SKM-1 treated with dmso at 0.1 percent for 144 hours (cell line): ENCODE measurements at regions not wholly inside any gene's neighbourhood (a gene's known extent, or its start where the extent isn't known, plus 50 kb on each side); places are given as distances from the start of the nearest gene placed in this dataset.

Experiments used
- DNase-seq: peaks from one replicate; lab custom pipeline; 2025; ENCODE audit not compliant: unreplicated experiment; lab: John Stamatoyannopoulos, UW

DNA sequence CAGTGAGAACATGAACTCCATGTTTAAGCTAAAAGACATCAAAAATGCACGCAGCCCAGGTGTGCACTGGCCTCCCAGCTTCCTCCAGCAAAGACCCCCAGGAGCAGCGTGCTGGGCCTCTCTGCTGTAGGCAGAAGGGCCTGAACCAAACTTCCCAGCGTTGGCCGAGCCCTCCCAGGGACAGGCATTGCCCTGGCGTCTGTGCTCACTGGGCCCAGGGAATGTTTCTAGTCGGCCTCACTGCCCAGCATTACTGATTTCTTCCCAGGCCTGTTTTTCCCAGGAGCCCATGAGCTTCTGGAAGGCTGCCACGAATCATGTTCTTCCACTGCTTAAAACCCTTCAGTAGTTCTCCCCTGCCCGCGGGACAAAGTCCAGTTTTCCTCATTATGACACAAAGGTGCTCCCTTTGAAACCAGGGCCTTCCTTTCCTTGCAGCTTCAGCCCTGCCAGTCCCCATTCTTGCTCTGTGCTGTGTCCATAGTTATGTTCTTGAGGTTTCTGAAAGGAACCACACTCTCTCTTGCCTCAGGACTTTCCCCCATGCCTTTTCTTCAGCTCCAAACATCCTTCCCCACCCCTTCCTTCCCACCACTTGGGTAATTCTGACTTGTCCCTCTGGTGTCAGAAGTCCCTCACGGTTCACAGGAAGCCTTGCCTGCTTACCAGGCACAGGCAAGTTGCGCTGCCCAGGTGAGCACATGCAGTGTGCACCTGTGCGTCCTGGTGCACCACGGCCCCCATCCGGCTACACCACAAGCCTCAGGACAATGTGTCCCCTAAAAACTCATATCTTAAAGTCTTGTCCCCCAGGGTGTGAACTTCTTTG lies 93.4 kb upstream of the ENPP6 start:
- DNase-seq = no peak

DNA sequence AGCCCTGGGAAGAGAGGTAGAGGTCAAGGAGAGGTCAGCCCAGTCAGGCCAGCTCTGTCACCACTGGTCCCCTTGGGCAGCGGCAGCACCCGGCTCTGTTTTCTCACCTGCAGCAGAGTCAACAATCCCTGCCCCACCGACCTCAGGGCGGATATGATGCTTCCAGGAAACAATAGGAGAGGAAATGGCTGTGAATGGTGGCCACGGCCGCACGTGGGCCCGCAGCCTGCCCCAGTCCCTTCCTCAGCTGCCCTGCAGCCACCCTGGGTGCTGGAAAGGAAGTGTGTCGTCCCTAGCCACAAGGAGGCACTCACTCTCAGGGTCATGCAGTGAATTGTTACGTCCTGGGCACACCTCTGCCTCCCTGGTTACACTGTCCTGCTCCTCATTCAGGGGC lies 92.5 kb upstream of the ENPP6 start:
- DNase-seq = peak; percentile 39

DNA sequence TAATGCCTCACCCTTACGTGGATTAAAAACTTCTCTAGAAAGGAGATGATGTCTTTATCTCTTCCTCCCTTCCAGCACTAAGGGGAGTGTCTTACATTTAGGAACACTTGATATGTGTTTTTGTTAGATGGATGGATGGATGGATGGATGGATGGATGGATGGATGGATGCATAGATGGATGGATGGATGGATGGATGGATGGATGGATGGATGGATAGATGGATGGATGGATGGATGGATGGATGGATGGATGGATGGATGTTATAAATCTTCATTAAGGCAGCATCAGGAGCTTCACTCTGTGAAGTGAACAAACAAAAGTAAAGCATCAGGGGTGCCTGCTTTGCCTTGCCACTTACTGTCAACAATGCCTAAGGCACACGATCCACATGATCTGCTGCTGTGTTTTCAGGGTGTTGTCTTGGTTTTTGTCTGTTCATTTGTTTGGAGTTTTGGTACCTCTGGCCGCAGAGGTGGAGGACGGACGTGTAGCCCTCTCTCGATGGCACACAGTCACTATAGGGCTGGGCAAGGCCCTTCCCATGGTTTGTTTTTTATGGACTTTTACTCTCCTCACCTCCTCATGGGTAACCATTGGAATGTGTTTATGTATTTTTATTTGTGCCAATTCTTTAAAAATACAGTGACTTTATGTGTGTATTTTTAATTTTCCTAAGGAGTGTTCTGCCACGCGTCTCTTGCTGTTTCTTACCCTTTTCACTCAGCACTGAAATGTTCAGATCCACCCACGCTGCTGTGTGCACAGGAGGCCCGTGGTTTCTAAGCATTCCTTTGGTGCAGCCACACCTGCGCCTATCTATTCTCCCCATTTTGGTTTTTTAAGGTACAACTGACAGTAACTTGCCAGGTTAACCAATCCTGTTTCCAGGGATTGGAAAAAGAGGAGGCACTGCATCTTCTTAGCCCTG lies 91.8 kb upstream of the ENPP6 start:
- no peak for DNase-seq

DNA sequence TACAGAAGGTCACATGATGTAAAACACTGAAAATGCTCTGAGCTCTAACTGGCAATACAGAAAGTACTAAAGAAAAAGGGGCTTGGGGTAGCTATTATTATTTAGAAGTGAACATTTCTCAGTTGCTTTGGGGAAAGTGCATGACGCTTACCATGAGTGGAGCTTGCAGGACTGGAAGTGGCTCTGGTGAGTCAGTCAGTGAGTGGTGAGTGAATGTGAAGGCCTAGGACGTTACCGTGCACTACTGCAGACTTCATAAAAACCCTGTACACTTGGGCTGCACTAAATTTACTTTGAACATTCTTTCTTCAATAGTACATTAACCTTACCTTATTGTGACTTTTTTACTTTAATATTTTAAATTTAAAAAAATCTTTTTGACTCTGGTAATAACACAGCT lies 89.3 kb upstream of the ENPP6 start:
- DNase-seq = no peak

DNA sequence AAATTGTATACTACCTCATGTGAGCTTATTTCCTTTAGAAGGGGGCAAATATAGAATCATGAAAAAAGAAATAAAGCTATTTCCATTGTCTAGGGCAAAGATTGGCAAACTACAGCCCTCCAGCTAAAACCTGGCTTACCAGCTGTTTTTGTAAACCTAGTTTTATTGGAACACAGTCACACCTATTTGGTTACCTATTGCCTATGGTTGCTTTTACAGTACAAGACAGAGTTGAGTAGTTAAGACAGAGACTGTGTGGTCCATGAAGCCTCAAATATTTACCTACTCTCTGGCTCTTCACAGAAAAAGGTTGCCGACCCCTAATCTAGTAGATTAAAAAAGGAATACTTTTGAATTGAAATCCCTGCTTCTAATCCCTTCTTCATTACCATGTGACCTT lies 88.8 kb upstream of the ENPP6 start:
- no peak for DNase-seq

DNA sequence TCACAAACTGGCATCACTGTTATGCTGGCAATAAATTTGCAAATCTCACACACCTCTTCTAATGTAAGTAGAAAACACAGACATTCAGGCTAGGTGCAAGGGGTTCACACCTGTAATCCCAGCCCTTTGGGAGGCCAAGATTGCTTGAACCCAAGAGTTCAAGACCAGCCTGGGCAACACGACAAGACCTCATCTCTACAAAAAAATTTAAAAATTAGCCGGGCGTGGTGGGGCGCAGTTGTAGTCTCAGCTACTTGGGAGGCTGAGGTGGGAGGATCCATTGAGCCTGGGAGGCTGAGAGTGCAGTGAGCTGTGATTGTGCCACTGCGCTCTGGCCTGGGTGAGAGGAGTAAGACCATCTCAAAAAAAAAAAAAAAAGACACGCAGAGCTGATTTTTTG lies 83.1 kb upstream of the ENPP6 start:
- no peak for DNase-seq

DNA sequence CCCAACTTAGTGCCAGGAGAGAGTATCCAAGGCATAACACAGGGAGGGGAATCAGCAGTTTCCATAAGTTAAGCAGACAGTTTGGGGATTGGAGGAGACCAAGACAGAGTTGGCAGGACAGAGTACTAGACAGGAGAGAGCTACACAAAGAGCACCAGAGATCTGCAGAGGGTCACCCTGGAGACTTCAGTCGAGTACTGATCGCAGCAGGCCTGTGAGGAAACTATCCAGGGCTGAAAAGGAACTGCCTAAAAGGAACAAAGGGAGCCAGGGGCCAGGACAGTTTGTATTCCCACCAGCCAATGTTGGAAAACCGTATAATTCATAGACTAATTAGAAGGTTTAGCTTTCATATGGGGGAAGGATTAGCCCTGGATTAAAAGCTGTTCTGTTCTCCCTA lies 80.6 kb upstream of the ENPP6 start:
- no peak for DNase-seq

DNA sequence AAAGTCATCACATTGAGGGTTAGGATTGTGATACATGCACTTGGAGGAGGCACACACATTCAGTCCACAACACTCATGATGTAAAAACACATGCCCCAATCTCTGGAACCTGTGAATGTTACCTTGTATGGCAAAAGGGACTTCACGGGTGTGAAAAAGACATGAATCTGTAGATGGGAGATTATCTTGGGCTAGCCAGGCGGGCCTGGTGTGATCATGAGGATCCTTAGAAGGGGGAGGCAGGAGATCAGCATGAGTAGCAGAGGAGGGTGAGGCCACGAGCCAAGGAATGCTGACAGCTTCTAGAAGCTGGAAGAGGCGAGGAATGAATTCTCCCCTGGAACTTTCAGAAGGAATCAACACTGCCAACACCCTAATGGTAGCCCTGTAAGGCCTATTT lies 77.5 kb upstream of the ENPP6 start:
- DNase-seq = no peak

DNA sequence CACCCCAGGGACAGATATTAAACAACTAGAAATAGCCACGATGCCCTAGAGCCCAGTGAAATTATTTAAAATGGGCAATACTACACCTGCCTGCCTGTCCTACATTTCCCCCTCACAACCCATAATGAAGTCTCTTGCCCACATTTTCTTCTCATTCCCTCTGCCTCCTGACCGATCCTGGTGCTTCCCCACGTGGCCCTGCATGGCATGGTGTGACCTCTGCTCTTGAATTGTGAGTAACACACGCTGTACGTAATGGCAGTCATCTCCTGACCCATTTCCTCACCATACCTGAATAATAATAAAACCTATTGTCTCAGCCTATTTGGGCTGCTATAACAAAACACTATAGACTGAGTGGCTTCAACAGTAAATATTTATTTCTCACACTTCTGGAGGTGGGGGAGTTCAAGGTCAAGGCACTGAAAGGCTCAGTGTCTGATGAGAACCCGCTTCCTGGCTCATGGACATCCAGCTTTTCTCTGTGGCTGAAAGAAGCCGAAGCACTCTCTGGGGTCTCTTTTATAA lies 77.0 kb upstream of the ENPP6 start:
- DNase-seq = no peak

DNA sequence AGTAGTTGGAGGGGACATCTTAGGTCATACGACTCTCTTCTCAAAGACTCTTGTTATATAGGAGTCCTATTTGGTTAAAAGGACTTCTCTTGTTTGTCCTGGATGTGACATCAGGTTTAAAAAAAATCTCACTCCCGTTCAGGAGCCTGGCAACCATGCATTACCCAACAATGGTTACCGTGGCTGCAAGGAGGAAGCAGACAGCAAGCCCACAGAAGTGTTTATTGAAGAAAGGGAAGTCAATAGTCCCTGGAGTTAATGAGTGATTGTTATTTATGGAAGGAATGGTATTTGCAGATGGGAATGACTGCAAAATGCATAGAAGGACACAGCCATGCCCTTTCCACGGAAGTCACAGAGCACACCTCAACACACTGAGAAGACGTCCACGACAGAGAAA lies 75.9 kb upstream of the ENPP6 start:
- peak; percentile 95 for DNase-seq

DNA sequence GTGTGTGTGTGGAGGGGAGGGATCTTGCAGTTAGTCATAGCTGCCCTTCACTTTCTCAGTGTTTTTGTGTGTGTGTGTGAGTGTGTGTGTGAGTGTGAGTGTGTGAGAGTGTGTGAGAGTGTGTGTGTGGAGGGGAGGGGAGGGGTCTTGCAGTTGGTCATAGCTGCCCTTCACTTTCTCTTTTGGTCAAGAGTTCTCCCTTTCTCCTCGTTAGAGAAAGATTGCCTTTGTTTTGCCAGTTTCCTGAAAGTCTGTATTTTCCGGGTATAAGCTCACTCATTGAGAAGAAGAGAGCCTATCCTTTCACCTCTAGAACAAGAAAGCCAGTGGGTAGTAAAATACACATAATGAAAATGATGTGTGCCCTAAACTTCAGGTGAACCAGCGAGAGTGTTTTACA lies 75.2 kb upstream of the ENPP6 start:
- no peak for DNase-seq

DNA sequence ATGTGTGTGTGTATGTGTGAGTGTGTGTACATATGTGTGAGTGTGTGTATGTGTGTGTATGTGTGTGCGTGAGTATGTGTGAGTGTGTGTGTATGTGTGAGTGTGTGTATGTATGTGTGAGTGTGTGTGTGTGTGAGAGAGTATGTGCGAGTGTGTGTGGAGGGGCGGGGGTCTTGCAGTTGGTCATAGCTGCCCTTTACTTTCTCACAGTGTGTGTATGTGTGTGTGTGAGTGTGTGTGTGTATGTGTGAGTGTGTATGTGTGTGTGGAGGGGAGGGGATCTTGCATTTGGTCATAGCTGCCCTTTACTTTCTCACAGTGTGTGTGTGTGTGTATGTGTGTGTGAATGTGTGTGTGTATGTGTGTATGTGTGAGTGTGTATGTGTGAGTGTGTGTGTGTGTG lies 74.8 kb upstream of the ENPP6 start:
- DNase-seq = no peak

DNA sequence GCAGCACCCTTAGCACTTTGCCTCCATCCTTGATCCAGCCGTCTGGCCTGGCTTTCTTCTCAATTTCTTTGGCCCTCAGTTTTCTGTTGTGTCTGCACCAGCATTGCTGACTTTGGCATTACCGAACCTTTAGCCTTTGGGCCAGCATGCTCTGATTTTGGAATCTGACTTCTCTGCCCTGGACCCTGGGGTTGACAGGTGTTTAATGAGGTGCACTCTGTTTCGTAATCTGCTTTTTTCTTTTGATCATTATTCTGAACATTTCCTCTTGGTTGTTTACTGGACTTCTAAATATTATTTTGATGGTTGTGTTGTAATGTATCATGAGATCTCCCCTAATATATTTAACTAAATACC lies 71.5 kb upstream of the ENPP6 start:
- DNase-seq = no peak

DNA sequence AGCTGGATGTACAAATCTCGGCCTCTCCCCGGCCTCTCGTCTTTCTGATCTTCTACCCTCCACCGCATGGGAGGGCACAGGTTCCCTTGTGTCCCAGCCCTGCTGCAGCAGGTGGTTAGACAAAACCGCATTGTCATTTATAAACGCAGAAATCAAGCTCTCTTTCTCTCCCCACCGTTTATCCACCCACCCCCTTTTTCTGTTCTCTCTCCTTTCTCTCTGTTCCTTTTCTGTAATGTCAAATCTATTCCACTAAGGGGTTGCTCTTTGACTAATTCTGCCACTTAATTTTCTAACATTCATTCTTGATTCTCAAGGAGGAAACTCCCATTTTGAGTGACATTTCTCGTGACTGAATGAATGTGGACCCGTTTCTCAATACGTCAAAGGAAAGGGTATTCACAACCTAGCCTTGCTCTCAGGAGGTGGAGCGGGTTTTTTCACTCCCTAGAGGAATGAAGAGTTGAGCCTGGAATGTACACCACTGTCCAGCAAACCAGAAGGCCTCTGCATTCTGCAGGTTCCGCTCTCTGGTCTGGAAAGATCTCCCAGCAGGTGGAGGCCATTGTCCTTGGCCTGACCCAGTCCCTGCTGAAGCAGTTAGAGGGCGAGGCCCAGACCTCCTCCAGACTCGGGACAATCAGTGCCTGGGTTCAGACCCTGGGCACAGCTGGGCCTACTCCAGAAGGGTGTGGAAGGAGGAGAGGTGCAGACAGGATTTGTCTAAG lies 70.9 kb upstream of the ENPP6 start:
- DNase-seq = no peak

DNA sequence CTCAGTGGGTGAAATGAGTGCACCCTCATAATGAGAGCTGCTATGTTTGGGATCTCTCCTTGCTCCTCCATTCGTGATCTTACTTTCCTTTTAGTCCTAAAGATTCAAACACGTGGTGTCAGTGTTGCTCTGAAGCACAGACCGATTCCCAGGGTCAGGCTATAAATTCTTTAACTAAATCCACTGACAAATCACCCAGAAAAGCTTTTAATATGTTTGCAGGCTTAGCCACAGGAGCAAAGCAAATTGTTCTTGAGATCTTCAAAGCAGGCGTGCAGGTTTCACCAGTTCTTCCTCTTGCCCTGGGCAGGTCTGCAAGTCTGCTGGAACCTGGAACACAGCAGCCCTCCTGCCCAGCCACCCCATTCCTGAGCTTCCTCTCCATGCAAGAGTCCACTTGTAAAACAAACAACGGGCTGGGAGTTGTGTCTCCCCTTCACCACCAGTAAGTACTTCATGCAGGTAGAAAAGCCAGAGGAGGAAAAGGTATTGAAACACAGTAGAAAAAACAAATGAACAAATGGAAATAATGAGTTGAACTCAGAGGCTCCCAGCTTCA lies 70.1 kb upstream of the ENPP6 start:
- DNase-seq = no peak

DNA sequence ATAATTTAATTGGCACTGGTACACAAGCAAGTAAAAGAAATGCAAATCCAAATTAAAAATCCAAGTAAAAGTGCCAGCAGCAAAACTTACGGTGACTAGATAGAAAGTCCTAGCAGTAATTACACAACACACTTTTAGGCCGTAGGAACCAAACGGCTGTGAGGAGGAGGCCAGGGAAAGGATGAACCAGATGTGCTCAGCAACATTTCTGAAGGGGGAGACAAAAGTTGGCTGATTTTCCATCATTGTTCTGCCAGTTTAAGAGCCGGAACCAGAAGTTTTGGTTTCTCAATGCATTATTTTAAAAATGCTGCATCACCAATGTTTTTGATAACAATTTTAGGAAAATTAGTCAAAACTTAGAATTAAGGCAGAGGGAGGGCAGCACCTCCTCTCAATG lies 68.7 kb upstream of the ENPP6 start:
- DNase-seq = no peak

DNA sequence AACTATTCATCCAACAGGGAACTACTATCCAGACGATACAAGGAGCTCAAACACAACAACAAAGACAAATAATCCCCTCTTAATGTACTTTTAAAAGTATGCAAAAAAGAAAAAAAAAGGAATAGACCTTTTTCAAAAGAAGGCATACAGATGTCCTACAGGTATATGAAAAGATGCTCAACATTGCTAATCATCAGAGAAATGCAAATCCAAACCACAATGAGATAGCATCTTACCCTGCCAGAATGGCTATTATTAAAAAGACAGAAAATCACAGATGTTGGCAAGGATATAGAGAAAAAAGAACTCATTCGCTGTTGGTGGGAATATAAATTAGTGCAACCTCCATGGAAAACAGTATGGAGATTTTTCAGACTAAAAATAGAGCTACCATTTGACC lies 67.1 kb upstream of the ENPP6 start:
- no peak for DNase-seq

DNA sequence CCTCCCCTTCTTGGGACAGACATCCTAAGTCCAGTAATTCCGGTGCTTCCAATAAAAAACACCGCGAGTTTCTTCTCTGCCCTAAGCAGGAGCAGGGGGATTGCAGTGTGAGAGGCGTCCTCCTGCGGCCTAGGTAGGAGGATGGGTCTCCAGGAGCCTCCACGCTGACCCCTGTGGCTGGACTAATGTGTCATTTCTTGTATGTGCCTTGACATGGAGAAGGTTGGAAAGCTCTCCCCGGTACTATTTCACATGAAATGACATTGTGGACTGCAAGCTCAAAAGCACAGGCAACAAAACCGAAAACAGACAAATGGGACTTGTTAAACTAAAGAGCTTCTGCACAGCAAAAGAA lies 66.6 kb upstream of the ENPP6 start:
- no peak for DNase-seq

DNA sequence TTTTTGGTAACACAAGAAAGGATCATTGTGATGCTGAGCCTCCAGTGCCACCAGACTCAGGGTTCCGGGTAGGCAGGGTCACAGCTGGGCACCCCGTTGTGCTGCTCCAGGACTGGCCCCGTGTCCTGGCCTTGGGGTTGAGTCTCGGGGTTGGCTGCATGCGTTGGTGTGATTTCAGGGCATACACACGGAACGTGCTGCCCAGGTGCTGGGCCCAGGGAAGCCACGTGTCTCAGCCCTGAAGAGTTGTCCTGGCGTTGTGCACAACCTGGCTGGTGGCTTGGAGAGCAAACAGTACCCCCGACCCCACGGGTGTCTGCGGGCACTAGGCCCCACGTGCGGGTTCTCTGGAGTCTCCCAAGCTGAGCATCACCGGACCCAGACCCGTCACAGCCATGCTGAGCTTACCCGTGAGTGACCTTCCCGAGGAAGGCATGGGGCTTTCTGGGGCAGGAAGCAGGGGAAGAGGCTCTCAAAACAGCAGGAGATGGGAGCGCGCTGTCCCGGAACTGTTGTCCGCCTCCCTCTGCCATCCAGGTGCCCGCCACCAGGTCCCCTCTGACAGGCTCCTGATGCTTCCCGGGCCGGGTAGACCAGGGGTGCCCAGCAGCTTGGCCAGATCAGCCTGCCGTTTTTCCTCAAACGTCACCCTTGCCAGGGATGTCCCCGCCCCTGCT lies 66.1 kb upstream of the ENPP6 start:
- no peak for DNase-seq

DNA sequence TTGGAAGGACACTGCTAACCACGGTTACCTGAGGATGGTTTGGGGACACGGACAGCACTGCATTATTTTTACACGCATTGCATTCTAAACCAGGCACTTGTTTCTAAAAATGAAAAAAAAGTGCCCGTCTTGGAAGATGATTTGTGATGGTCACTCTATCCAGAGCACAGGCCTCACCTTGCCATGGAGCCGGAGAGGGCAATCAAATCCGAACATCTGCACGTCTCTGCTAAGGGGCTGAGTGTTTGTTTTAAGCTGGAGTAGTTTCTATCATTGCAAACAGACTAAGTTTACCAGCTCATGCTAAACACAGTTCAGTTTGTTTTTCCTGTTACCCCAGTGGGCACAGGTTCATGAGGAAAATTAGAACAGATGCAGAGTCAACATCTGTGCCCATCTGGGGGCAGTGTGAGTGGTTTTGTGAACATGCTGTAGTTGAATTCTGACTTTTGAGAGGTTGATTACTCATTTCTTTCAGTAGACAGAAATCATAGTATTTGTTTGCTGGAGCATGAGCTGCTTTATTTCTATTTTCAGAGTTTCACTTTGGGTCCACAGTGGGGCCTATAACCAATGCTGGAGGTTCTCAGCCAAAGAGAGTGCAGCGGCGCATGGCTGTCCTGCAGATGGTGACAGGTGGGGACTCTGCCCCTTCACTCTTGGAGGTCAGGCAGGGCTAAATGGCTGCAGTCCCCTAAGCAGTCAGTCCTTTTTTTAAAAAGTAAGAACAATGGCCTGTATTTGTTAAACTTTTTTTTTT lies 65.4 kb upstream of the ENPP6 start:
- no peak for DNase-seq
